Tibial artery (tissue), 4 donors: ENCODE measurements at regions not wholly inside any gene's neighbourhood (a gene's known extent, or its start where the extent isn't known, plus 50 kb on each side); places are given as distances from the start of the nearest gene placed in this dataset.

ENCODE experiments used
- DNase-seq, 2 donors: peaks; one replicate each; pipeline ENCODE4 v3.0.0-alpha.2; 2019
- H3K27ac ChIP-seq, 2 donors: fragments of 200-600 bp; sonication (generic) in 1 of 2; 1 replicate in 1 of 2; 2 replicates in 1 of 2; pipeline ENCODE4 v1.5.1; 2018 to 2019; ENCODE audit warnings: mild to moderate bottlenecking in 1 of 2
- H3K27me3 ChIP-seq, 2 donors: fragments of 200-600 bp; sonication (generic) in 1 of 2; one replicate each; pipeline versions ENCODE4 v1.5.1 to v1.6.0; 2016 to 2019
- H3K36me3 ChIP-seq, 3 donors: fragments of 200-600 bp; sonication (generic) in 2 of 3; one replicate each; pipeline ENCODE4 v1.5.1; 2016 to 2019; ENCODE audit warnings: mild to moderate bottlenecking in 2 of 3
- H3K4me1 ChIP-seq, 4 donors: fragments of 200-600 bp; sonication (generic) in 2 of 4; 1 replicate in 3 of 4; 2 replicates in 1 of 4; pipeline ENCODE4 v1.5.1; 2016 to 2019
- H3K4me3 ChIP-seq, 2 donors: fragments of 200-600 bp; sonication (generic) in 1 of 2; 1 replicate in 1 of 2; 2 replicates in 1 of 2; pipeline ENCODE4 v1.5.1; 2018 to 2019; ENCODE audit warnings: mild to moderate bottlenecking in 2 of 2
- H3K9me3 ChIP-seq, 3 donors: fragments of 200-600 bp; sonication (generic) in 1 of 3; one replicate each; pipeline ENCODE4 v1.5.1; 2016 to 2019
- intact Hi-C: fragments of 100-400 bp; cut with DNase I; formaldehyde crosslinking; loops from one replicate; pipeline ENCODE4 v1.15.0; 2023; ENCODE audit warnings: low total_unique reads
- TF ChIP-seq, protein P1 (sequence below), 2 experiments: fragments of 200-600 bp in 1 of 2; fragments of 450-650 bp in 1 of 2; IDR thresholded peaks; one replicate each; pipeline ENCODE4 v1.5.1; 2017 to 2019; ENCODE audit warnings: antibody characterized with exemption in 2 of 2, mild to moderate bottlenecking in 1 of 2, moderate library complexity in 1 of 2

DNA sequence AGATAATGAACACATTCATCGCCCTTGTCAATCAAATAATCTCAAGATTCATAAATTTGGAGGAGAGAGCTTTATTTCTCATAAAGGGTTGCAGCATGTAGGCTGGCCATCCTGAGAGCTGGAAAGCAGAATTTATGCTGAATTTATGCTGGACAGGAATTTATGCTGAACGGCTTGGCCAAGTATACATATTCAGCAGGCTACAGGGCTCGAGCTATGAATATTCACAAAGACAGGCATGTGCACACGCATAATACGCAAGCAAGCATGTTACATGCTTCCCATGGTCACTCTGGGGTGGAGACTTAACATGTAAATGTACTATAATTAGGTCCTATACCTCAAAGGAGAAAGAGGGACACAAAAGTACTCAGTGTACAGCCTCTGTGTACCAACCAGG lies 618.8 kb downstream of the METTL4 start:
- H3K27me3 ChIP-seq = no peaks in the 10 kb centered on the region
- H3K27ac ChIP-seq = no peak overlapping the region
- TF ChIP-seq, protein P1, sequence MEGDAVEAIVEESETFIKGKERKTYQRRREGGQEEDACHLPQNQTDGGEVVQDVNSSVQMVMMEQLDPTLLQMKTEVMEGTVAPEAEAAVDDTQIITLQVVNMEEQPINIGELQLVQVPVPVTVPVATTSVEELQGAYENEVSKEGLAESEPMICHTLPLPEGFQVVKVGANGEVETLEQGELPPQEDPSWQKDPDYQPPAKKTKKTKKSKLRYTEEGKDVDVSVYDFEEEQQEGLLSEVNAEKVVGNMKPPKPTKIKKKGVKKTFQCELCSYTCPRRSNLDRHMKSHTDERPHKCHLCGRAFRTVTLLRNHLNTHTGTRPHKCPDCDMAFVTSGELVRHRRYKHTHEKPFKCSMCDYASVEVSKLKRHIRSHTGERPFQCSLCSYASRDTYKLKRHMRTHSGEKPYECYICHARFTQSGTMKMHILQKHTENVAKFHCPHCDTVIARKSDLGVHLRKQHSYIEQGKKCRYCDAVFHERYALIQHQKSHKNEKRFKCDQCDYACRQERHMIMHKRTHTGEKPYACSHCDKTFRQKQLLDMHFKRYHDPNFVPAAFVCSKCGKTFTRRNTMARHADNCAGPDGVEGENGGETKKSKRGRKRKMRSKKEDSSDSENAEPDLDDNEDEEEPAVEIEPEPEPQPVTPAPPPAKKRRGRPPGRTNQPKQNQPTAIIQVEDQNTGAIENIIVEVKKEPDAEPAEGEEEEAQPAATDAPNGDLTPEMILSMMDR (IDR thresholded peaks at IDR 0.05) = no peak
- no peaks in the 10 kb centered on the region for H3K4me1 ChIP-seq
- intact Hi-C loops = no loop called here
- H3K4me3 ChIP-seq = no peak overlapping the region
- H3K36me3 ChIP-seq = no peaks in the 10 kb centered on the region
- DNase-seq = no peak
- peaks cover 0 to 3% (median 0%) of the 10 kb centered on the region in 3 donors for H3K9me3 ChIP-seq

DNA sequence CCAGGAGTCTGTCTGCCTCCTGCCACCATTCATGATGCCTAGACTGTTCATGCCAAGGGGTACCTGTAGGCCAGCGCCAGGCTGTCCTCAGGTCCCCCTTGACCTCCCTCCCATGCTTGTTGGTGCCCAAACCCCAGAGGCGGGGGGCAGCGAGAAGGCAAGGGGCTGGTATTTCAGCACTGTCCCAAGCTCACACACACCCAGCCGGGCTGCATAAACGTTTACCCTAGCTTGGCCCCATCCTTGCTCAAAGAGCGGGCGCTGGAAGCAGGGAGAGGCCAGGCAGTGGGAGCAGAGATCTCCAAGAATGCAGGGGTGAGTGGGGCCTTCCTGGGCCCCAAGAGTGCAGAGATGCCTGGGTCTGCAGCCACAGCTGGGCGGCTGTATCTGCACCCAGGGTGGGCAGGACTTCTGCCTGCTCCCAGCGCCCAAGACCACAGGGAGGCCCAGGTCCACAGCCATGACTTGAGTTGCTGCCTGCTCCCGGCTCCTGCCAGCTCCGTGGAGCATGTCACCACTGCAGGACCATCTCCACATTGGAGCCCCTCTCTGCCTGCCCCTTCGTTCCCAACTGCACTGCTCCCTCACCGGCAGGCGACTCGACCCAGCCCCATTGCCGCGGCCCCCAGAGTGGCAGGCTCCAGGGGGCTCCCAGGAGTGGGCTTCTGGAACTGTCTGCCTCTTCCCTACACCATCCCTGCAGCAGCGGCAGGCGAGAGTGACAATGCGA lies 616.6 kb downstream of the METTL4 start:
- H3K27me3 ChIP-seq = no peaks in the 10 kb centered on the region
- H3K9me3 ChIP-seq = peaks cover 0 to 3% (median 0%) of the 10 kb centered on the region in 3 donors
- no peaks in the 10 kb centered on the region for H3K36me3 ChIP-seq
- DNase-seq = no peak
- intact Hi-C loops = no loop called here
- TF ChIP-seq, protein P1 (IDR thresholded peaks at IDR 0.05) = no peak
- H3K27ac ChIP-seq = no peak overlapping the region
- no peaks in the 10 kb centered on the region for H3K4me1 ChIP-seq
- H3K4me3 ChIP-seq = no peak overlapping the region

DNA sequence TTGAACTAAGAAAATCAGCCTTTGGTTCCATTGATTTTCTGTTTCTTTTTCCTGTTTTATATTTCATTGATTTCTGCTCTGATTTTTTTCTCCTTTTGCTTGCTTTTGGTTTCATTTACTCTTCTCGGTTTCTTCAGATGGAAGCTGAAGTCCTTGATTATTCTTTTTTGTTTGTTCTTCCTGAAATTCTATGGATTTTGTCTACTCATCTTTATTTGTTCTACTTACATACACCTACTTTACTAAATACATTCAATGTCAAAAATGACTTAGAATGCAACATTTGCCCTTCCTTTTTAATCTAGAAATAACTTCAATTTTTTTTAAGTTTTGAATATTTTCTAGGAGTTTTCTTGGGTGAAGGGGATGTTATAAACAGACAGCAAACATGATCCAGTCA lies 612.5 kb downstream of the METTL4 start:
- Histone ChIP-seq H3K36me3 (no peaks in the 10 kb centered on the region), H3K4me1 (no peaks in the 10 kb centered on the region), H3K27me3 (no peaks in the 10 kb centered on the region), H3K9me3 (peaks cover 0 to 3% (median 0%) of the 10 kb centered on the region in 3 donors), H3K4me3 (no peak overlapping the region), H3K27ac (no peak overlapping the region)
- TF ChIP-seq, protein P1 (IDR thresholded peaks at IDR 0.05) = no peak
- no peak for DNase-seq
- intact Hi-C loops = no loop called here

DNA sequence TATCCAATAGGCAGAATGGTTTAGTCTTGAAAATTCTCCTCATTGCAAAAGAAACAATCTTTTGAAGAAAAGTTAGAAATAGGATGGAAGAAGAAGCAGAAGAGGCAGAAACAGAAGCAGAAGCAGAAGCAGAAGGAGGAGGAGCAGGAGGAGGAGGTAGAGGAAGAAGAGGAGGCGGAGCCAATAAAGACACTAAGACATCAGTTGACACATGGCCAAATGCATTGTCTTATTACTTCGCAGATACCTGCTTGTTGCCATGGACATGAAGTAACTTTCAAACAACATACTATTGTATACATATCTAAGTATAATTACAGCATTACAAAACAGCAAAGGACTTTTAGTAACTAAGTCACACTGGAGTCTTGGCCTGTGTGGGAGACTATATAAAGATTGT lies 606.3 kb downstream of the METTL4 start:
- Histone ChIP-seq H3K36me3 (no peaks in the 10 kb centered on the region), H3K4me3 (no peak overlapping the region), H3K27me3 (no peaks in the 10 kb centered on the region), H3K4me1 (no peaks in the 10 kb centered on the region), H3K9me3 (no peaks in the 10 kb centered on the region), H3K27ac (no peak overlapping the region)
- TF ChIP-seq, protein P1 (IDR thresholded peaks at IDR 0.05) = no peak
- intact Hi-C loops = no loop called here
- DNase-seq = no peak

DNA sequence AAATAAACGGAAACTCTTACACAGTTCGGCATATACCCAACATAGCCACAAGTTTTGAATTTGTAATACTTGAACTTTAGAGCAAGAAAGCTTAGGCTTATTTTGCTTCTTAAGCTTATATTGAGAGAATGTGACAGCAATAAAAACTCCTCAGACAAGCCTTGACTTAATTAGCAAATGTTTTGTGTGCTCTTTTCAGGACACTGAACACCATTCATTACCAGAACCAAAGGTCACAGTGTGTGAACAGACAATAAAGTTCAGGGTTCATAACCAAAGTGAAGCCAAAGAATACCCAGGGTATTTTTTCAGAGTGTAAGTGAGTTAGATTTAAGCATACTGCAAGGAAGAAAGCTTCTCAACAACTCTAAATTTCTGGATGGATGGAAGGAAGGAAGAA lies 605.8 kb downstream of the METTL4 start:
- TF ChIP-seq, protein P1 (IDR thresholded peaks at IDR 0.05) = no peak
- intact Hi-C loops = no loop called here
- H3K36me3 ChIP-seq = no peaks in the 10 kb centered on the region
- no peaks in the 10 kb centered on the region for H3K27me3 ChIP-seq
- no peaks in the 10 kb centered on the region for H3K4me1 ChIP-seq
- H3K27ac ChIP-seq = no peak overlapping the region
- no peak overlapping the region for H3K4me3 ChIP-seq
- DNase-seq = no peak
- no peaks in the 10 kb centered on the region for H3K9me3 ChIP-seq
